Uterus (tissue), 2 donors: ENCODE measurements at regions not wholly inside any gene's neighbourhood (a gene's known extent, or its start where the extent isn't known, plus 50 kb on each side); places are given as distances from the start of the nearest gene placed in this dataset.

ENCODE experiments used
- CTCF ChIP-seq, 4 experiments: fragments of 200-600 bp in 2 of 4; fragments of 450-650 bp in 2 of 4; sonication (generic) in 2 of 4; IDR thresholded peaks; one replicate each; pipeline ENCODE4 v1.5.1; 2016 to 2019; ENCODE audit warnings: antibody characterized with exemption in 4 of 4, mild to moderate bottlenecking in 2 of 4, moderate library complexity in 1 of 4
- POLR2A ChIP-seq, 2 donors: fragments of 450-650 bp; IDR thresholded peaks; one replicate each; pipeline ENCODE4 v1.6.1; 2016; ENCODE audit warnings: antibody characterized with exemption in 2 of 2, mild to moderate bottlenecking in 1 of 2, moderate library complexity in 1 of 2

GRCh38 chr5:145050181-145050580 is 785.0 kb downstream of the PRELID2 start:
- no peak for TF ChIP-seq CTCF (IDR thresholded peaks at IDR 0.05)
- TF ChIP-seq POLR2A (IDR thresholded peaks at IDR 0.05): no peak
